ENCODE measurements at regions not wholly inside any gene's neighbourhood (a gene's known extent, or its start where the extent isn't known, plus 50 kb on each side); places are given as distances from the start of the nearest gene placed in this dataset.

DNA sequence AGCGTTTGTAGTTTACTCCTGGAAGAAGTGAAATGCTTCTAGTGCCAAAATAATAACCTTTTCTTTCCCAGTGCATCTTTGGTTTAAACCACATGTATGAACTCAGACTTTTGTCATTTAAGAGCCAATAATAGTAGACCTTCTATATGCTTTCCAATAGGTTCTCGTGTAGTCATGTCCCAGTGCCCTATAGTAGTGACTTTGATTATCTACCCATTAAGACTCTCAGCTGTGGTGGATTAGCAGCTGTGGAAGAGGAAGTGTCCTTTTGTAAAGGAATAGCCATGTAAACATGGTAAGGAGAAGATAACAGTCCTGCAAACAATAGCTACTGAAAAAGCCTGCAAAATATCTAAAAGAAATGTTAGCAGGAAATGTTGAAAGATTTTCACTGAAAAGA, 765.3 kb downstream of the MTRR start:
- H2BK15ac ChIP-seq (ENCODE audit: low read length): no peak overlapping the region
- ChIA-PET POLR2A (ENCODE audit: partially characterized antibody) (no interaction called here), CTCF (ENCODE audit: partially characterized antibody) (no interaction called here)
- FAIRE-seq (no peak), DNase-seq (ENCODE audit: low read depth in 1 of 2, low spot score in 2 of 2) (no peak)
- no peak overlapping the region for H3K56ac ChIP-seq (replicated peaks; ENCODE audit: insufficient read length, low read depth, low read length)
- no peaks in the 10 kb centered on the region for H3K27me3 ChIP-seq (replicated peaks in 1 of 4; ENCODE audit: control insufficient read depth in 3 of 4, extremely low read depth in 1 of 4, insufficient read depth in 3 of 4, low read length in 3 of 4)
- no peak overlapping the region for H2AFZ ChIP-seq (ENCODE audit: low read length)
- no peaks in the 10 kb centered on the region for H3K4me1 ChIP-seq (replicated peaks in 1 of 4; ENCODE audit: control insufficient read depth in 3 of 4, insufficient read depth in 4 of 4, low read length in 3 of 4)
- no peak overlapping the region for H3K23ac ChIP-seq (ENCODE audit: insufficient read length)
- H2BK120ac ChIP-seq (replicated peaks; ENCODE audit: low read depth, low read length): no peak overlapping the region
- H3K9ac ChIP-seq (replicated peaks in 1 of 4; ENCODE audit: extremely low read depth in 1 of 4, low read depth in 3 of 4, low read length in 3 of 4): no peak overlapping the region
- H2BK12ac ChIP-seq (ENCODE audit: low read depth, low read length): no peak overlapping the region
- no peak overlapping the region for H3K4ac ChIP-seq (replicated peaks; ENCODE audit: insufficient read length, low read depth, low read length)
- no peak overlapping the region for H2BK20ac ChIP-seq (ENCODE audit: low read length)
- TF ChIP-seq SUZ12 (IDR thresholded peaks at IDR 0.05; ENCODE audit: low read length): no peak
- TF ChIP-seq RBBP5 (IDR thresholded peaks at IDR 0.05; ENCODE audit: borderline replicate concordance, low read depth, low read length): no peak
- TF ChIP-seq CREB1 (IDR thresholded peaks at IDR 0.05): no peak
- TF ChIP-seq SP2 (IDR thresholded peaks at IDR 0.05; ENCODE audit: low read length): no peak
- no peak for TF ChIP-seq RXRA (IDR thresholded peaks at IDR 0.05; ENCODE audit: insufficient read depth, low read depth, low read length)
- no peak for TF ChIP-seq CHD1 (IDR thresholded peaks at IDR 0.05; ENCODE audit: low read depth, low read length)
- no peak for TF ChIP-seq TAF1 (IDR thresholded peaks at IDR 0.05; ENCODE audit: low read depth, low read length)
- no peak for TF ChIP-seq NANOG (IDR thresholded peaks at IDR 0.05; ENCODE audit: insufficient read depth, low read depth, low read length, poor library complexity, severe bottlenecking)
- TF ChIP-seq MAFK (IDR thresholded peaks at IDR 0.05; ENCODE audit: low read depth, low read length): no peak
- TF ChIP-seq KDM4A (IDR thresholded peaks at IDR 0.05; ENCODE audit: low read depth, low read length, severe bottlenecking): no peak
- H3K79me1 ChIP-seq (ENCODE audit: low read depth, low read length): no peaks in the 10 kb centered on the region
- no peaks in the 10 kb centered on the region for H4K20me1 ChIP-seq (replicated peaks in 1 of 2; ENCODE audit: control insufficient read depth in 1 of 2, insufficient read depth in 2 of 2, low read length in 2 of 2)
- no peak overlapping the region for H2BK5ac ChIP-seq (ENCODE audit: low read depth, low read length)
- H3K18ac ChIP-seq (ENCODE audit: extremely low read depth, low read length): no peak overlapping the region
- H3K4me2 ChIP-seq (ENCODE audit: insufficient read depth in 1 of 2, low read depth in 2 of 2, low read length in 2 of 2): no peak overlapping the region
- no peak overlapping the region for H4K91ac ChIP-seq (replicated peaks; ENCODE audit: insufficient read length, low read length)
- H3K36me3 ChIP-seq (ENCODE audit: control insufficient read depth in 2 of 4, insufficient read depth in 4 of 4, low read length in 3 of 4): no peaks in the 10 kb centered on the region
- WGBS, 2 experiments (ENCODE audit: extremely low coverage in 1 of 2, insufficient coverage in 1 of 2, insufficient read length in 1 of 2, insufficient replicate concordance in 2 of 2, low coverage in 1 of 2, low lambda C conversion rate in 2 of 2, missing lambda C conversion rate in 1 of 2): 79% methylated on average over 2 of the region's 2 CpGs; no CpG with 5 or more reads in 1 of the 2 experiments
- no peak overlapping the region for H4K8ac ChIP-seq (ENCODE audit: extremely low read depth, insufficient read depth, low read length)
- H3K14ac ChIP-seq (ENCODE audit: insufficient read length): no peak overlapping the region
- H3K27ac ChIP-seq (ENCODE audit: low read depth, low read length): no peak overlapping the region
- no peaks in the 10 kb centered on the region for H3K9me3 ChIP-seq (ENCODE audit: insufficient read depth in 2 of 2, low read depth in 1 of 2, low read length in 1 of 2)
- no peak overlapping the region for H4K5ac ChIP-seq (ENCODE audit: insufficient read length, low read depth, low read length)
- H3K4me3 ChIP-seq (ENCODE audit: extremely low read depth in 1 of 4, insufficient read depth in 2 of 4, low read depth in 3 of 4, low read length in 4 of 4): no peak overlapping the region
- H3K79me2 ChIP-seq (ENCODE audit: control insufficient read depth in 1 of 2, insufficient read depth in 2 of 2, low read length in 2 of 2): no peaks in the 10 kb centered on the region
- H3K23me2 ChIP-seq (ENCODE audit: low read depth, low read length): no peaks in the 10 kb centered on the region
- H2AK5ac ChIP-seq (ENCODE audit: low read depth, low read length): no peak overlapping the region

Measured in H1 (cell line).